ENCODE measurements at regions not wholly inside any gene's neighbourhood (a gene's known extent, or its start where the extent isn't known, plus 50 kb on each side); places are given as distances from the start of the nearest gene placed in this dataset.

DNA sequence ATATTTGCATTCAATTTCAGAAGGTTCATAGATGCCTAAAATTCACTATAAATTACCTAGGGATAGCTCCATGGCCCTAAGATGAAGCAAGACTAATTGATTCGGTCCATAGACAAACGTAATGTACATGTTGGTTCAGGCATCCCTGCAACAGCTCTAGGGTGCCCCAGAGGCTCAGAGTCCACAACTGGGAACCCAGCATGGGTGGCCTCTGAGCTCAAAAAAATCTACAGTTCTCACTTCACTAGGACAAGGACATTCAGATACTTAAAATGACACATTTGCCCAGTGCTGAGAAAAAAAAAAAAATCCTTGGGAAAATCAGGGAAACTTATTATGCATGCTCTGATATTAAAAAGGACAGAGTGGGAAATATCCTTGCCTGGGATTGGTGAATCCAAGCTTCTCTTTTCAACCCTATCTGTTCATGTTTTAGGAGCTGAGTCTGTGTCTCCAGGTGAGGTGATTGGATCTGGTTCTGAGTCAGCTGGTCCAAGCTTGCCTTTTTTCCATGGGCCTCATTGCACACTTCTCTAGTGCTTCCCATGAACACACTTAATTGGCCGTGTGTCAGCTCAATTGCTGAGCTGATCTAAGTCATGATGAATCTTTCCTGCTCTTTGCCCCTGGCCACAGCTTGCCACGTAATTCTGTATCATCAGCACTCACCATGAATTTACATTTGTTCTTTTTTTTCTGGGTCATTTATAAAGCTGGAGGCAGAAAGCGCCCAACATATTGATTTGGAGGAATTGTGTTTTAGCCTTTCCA lies 116.3 kb upstream of the RCN1 start:
- Histone ChIP-seq H3K4me3 (no peak overlapping the region), H3K4me1 (ENCODE audit: low read depth) (no peaks in the 10 kb centered on the region), H3K9me3 (ENCODE audit: low read depth) (no peaks in the 10 kb centered on the region), H3K36me3 (no peaks in the 10 kb centered on the region), H3K27me3 (peaks cover 20% of the 10 kb centered on the region), H3K27ac (no peak overlapping the region)
- peak in 1 of 2 donors; percentile 31 for DNase-seq (ENCODE audit: low read depth in 1 of 2, low spot score in 1 of 2)
- TF ChIP-seq, protein P1, sequence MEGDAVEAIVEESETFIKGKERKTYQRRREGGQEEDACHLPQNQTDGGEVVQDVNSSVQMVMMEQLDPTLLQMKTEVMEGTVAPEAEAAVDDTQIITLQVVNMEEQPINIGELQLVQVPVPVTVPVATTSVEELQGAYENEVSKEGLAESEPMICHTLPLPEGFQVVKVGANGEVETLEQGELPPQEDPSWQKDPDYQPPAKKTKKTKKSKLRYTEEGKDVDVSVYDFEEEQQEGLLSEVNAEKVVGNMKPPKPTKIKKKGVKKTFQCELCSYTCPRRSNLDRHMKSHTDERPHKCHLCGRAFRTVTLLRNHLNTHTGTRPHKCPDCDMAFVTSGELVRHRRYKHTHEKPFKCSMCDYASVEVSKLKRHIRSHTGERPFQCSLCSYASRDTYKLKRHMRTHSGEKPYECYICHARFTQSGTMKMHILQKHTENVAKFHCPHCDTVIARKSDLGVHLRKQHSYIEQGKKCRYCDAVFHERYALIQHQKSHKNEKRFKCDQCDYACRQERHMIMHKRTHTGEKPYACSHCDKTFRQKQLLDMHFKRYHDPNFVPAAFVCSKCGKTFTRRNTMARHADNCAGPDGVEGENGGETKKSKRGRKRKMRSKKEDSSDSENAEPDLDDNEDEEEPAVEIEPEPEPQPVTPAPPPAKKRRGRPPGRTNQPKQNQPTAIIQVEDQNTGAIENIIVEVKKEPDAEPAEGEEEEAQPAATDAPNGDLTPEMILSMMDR (IDR thresholded peaks at IDR 0.05; ENCODE audit: low read depth, low read length) = no peak

DNA sequence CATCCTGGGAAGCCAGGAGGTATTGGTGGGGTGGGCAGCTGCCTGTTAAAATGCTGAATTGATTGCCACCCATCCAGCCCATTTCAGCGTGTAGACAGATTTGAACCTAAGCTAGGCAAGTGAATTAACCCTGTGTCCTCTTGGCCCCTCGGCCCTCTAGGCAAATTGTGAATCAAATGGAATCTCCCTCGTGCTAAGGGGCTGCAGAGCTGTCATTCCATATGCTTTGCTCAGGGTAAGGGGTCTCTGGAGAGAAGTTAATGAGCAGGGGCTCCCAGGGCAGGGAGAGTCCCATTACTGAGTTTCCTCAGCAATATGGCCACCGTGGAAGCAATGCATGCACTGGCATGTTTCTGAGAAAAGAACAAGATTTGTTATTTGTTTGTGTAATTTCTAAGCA lies 117.7 kb upstream of the RCN1 start:
- H3K27me3 ChIP-seq = peaks cover 20% of the 10 kb centered on the region
- no peaks in the 10 kb centered on the region for H3K36me3 ChIP-seq
- no peak overlapping the region for H3K4me3 ChIP-seq
- TF ChIP-seq, protein P1 (IDR thresholded peaks at IDR 0.05; ENCODE audit: low read depth, low read length) = no peak
- H3K9me3 ChIP-seq (ENCODE audit: low read depth) = no peaks in the 10 kb centered on the region
- H3K4me1 ChIP-seq (ENCODE audit: low read depth) = no peaks in the 10 kb centered on the region
- no peak for DNase-seq (ENCODE audit: low read depth in 1 of 2, low spot score in 1 of 2)
- no peak overlapping the region for H3K27ac ChIP-seq

DNA sequence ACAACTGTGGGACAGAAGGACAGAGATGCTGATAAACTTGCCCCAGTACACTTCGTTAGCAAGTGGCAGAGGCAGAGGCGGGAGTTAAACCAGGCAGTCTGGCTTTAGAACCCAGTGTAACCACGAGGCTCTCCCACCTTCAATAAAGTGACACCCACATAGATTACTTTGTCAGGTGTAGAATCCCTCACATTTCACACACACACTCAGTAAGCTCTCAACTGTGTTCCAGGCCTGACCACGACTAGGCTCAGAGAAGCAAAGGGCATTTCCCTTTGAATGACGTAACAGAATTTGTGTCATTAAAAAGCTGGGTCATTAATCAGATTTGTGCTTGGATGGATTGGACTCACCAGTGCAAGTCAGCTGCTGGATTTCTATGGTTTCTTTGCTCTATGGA lies 118.3 kb upstream of the RCN1 start:
- Histone ChIP-seq H3K9me3 (ENCODE audit: low read depth) (no peaks in the 10 kb centered on the region), H3K36me3 (no peaks in the 10 kb centered on the region), H3K27me3 (peaks cover 20% of the 10 kb centered on the region), H3K4me1 (ENCODE audit: low read depth) (no peaks in the 10 kb centered on the region), H3K4me3 (no peak overlapping the region), H3K27ac (no peak overlapping the region)
- TF ChIP-seq, protein P1 (IDR thresholded peaks at IDR 0.05; ENCODE audit: low read depth, low read length) = no peak
- no peak for DNase-seq (ENCODE audit: low read depth in 1 of 2, low spot score in 1 of 2)

DNA sequence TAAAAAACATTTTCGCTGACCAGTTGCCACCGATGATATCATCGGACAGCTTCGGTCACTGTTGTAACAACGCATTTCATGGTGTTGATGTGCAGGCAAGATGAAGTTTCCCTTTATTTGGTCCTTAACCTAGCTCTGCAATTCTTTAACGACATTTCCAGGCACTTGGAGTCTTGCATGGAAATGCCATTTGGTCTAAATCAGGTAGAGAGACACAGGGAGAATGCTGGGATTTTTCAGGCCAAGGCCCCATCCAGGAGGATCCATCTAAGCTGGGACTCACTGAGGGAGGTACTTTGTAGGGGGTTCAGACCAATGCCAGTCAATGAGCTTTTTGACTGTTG lies 121.5 kb upstream of the RCN1 start:
- H3K27me3 ChIP-seq = peaks cover 5% of the 10 kb centered on the region

DNA sequence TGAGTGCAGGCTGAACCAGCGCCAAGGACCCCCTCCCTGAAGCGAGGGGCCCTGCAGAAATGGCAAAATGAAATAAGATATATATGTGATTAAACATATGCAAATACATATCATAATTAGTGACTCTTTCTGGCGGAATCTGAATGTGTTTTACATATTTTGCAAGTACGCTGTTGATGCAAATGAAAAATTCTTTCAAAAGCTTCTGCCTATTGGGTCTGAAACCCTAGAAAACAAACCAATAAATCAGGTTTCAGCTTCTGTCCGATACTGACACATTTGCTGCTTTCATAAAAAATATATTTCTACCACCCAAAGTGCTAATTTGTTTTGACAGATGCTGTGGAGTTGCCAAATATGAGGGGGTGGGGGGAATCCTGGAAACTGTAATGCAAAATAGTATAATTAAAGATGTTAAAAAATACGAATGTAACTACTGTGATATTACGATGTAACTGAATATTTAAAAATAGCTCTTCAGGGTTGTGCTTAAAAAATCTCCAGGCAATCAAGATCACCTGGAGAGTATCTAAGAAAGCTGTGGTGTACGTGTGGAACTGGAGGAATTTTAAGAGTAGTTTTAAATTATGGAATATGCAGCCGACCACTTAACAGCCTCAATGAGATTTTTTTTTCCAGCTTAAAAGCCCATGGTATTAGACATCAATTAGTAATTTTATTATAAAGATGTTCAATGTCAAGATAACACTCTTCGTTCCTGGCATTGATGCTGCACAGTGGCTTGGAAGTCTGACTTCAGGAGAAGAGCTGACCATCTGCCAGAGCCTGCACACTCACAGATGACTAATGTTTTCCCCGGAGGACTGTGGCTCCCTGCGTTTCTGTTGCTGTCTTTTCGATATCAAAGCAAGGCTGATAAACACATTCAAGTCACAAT lies 122.2 kb upstream of the RCN1 start:
- Histone ChIP-seq H3K9me3 (ENCODE audit: low read depth) (no peaks in the 10 kb centered on the region), H3K27me3 (peaks cover 4% of the 10 kb centered on the region), H3K27ac (no peak overlapping the region), H3K4me1 (ENCODE audit: low read depth) (no peaks in the 10 kb centered on the region), H3K4me3 (no peak overlapping the region), H3K36me3 (no peaks in the 10 kb centered on the region)
- peak in 1 of 2 donors; percentile 86 for DNase-seq (ENCODE audit: low read depth in 1 of 2, low spot score in 1 of 2)
- TF ChIP-seq, protein P1 (IDR thresholded peaks at IDR 0.05; ENCODE audit: low read depth, low read length) = no peak

More for the DNA sequence above, 121.5 kb upstream of the RCN1 start:
- Histone ChIP-seq H3K27ac (no peak overlapping the region), H3K4me1 (ENCODE audit: low read depth) (no peaks in the 10 kb centered on the region), H3K4me3 (no peak overlapping the region), H3K36me3 (no peaks in the 10 kb centered on the region), H3K9me3 (ENCODE audit: low read depth) (no peaks in the 10 kb centered on the region)
- no peak for DNase-seq (ENCODE audit: low read depth in 1 of 2, low spot score in 1 of 2)
- TF ChIP-seq, protein P1 (IDR thresholded peaks at IDR 0.05; ENCODE audit: low read depth, low read length) = no peak

All from cardiac muscle cell (in vitro differentiated cells and primary cell).